ENCODE measurements at regions not wholly inside any gene's neighbourhood (a gene's known extent, or its start where the extent isn't known, plus 50 kb on each side); places are given as distances from the start of the nearest gene placed in this dataset.

DNA sequence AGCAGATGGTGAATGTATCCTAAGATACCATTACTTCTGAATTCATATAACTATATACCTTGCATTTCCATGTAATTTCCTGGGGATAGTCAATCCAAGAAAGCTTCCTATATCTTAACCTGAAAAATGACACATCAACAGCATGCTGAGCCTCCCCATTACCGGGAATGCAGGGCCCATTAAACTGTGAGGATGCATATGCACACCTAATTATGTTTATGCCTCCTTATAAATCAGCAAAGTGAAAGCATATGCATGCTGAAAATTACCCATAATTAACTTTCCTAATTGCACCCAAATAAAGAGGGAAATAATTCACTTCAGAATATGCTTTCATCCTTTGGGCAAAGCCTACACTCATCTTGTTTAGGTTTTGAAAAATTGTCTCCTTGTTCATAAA lies 663.0 kb downstream of the KCNA4 start:
- H3K27me3 ChIP-seq (ENCODE audit: insufficient read depth, poor library complexity, severe bottlenecking): no peaks in the 10 kb centered on the region
- H3K27ac ChIP-seq (replicated peaks): no peak overlapping the region
- H3K4me3 ChIP-seq (replicated peaks; ENCODE audit: insufficient read depth, low read length): no peak overlapping the region
- no peak for DNase-seq (ENCODE audit: low read depth in 1 of 2, low spot score in 1 of 2)
- TF ChIP-seq GABPA (IDR thresholded peaks at IDR 0.05; ENCODE audit: low read depth) (no peak), POLR2AphosphoS5 (IDR thresholded peaks at IDR 0.05; ENCODE audit: low read depth) (no peak), SPI1 (IDR thresholded peaks at IDR 0.05; ENCODE audit: borderline replicate concordance, low read depth) (no peak)
- TF ChIP-seq, protein P1, sequence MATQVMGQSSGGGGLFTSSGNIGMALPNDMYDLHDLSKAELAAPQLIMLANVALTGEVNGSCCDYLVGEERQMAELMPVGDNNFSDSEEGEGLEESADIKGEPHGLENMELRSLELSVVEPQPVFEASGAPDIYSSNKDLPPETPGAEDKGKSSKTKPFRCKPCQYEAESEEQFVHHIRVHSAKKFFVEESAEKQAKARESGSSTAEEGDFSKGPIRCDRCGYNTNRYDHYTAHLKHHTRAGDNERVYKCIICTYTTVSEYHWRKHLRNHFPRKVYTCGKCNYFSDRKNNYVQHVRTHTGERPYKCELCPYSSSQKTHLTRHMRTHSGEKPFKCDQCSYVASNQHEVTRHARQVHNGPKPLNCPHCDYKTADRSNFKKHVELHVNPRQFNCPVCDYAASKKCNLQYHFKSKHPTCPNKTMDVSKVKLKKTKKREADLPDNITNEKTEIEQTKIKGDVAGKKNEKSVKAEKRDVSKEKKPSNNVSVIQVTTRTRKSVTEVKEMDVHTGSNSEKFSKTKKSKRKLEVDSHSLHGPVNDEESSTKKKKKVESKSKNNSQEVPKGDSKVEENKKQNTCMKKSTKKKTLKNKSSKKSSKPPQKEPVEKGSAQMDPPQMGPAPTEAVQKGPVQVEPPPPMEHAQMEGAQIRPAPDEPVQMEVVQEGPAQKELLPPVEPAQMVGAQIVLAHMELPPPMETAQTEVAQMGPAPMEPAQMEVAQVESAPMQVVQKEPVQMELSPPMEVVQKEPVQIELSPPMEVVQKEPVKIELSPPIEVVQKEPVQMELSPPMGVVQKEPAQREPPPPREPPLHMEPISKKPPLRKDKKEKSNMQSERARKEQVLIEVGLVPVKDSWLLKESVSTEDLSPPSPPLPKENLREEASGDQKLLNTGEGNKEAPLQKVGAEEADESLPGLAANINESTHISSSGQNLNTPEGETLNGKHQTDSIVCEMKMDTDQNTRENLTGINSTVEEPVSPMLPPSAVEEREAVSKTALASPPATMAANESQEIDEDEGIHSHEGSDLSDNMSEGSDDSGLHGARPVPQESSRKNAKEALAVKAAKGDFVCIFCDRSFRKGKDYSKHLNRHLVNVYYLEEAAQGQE (IDR thresholded peaks at IDR 0.05; ENCODE audit: insufficient replicate concordance, low read depth): no peak
- TF ChIP-seq, protein P2, sequence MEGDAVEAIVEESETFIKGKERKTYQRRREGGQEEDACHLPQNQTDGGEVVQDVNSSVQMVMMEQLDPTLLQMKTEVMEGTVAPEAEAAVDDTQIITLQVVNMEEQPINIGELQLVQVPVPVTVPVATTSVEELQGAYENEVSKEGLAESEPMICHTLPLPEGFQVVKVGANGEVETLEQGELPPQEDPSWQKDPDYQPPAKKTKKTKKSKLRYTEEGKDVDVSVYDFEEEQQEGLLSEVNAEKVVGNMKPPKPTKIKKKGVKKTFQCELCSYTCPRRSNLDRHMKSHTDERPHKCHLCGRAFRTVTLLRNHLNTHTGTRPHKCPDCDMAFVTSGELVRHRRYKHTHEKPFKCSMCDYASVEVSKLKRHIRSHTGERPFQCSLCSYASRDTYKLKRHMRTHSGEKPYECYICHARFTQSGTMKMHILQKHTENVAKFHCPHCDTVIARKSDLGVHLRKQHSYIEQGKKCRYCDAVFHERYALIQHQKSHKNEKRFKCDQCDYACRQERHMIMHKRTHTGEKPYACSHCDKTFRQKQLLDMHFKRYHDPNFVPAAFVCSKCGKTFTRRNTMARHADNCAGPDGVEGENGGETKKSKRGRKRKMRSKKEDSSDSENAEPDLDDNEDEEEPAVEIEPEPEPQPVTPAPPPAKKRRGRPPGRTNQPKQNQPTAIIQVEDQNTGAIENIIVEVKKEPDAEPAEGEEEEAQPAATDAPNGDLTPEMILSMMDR (IDR thresholded peaks at IDR 0.05; ENCODE audit: insufficient read depth, low read length): no peak

DNA sequence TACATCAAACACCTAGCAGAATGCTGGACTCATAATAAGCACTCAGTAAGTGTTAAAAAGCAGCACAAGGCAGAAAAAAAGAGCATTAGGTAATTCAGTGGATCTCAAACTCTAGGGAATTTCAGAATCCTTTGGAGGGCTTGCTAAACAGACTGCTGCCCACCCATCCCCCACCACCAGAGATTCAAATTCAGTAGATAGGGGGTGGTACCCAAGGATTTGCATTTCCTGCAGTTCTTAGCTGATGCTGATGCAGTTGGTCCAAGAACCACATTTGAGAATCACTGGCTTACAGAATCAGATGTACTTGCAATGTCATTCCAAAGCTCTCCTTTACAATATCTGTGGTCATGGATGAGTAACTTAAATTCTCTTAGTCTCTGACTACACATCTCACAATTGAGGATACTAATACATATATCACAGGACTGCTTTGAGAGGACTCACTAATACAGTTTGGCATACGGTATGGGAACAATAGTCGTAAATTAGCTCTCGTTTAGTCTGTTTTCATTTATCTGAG lies 664.5 kb downstream of the KCNA4 start:
- Histone ChIP-seq H3K27ac (replicated peaks) (no peak overlapping the region), H3K4me3 (replicated peaks; ENCODE audit: insufficient read depth, low read length) (no peak overlapping the region), H3K27me3 (ENCODE audit: insufficient read depth, poor library complexity, severe bottlenecking) (no peaks in the 10 kb centered on the region)
- no peak for DNase-seq (ENCODE audit: low read depth in 1 of 2, low spot score in 1 of 2)
- TF ChIP-seq, protein P2 (IDR thresholded peaks at IDR 0.05; ENCODE audit: insufficient read depth, low read length): no peak
- TF ChIP-seq, protein P1 (IDR thresholded peaks at IDR 0.05; ENCODE audit: insufficient replicate concordance, low read depth): no peak
- no peak for TF ChIP-seq POLR2AphosphoS5 (IDR thresholded peaks at IDR 0.05; ENCODE audit: low read depth)
- no peak for TF ChIP-seq SPI1 (IDR thresholded peaks at IDR 0.05; ENCODE audit: borderline replicate concordance, low read depth)
- TF ChIP-seq GABPA (IDR thresholded peaks at IDR 0.05; ENCODE audit: low read depth): no peak

DNA sequence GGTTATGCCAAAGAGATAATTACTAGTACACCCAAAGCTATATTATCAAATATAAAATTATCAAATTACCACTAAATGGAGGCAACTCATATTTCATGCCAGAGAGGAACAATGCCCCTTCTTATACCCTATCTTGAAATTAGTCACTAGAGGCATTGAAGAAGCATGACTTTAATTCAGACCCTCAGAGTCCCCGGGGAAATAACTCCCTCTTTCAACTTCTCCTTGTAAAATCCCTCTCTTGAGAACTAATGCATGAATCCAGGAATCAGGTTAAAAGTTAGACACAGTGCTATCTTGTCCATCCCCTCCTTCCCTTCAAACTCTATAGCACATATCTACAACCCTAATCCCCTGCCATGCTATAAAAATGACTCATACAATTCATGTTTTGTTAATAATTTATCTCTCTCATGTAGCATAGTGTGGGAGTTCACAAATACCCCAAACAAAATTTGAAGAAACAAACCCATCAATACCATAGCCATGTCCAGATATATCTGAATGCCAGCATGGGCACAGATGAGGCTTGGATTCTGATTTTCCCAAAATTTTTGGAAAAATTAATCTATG lies 665.4 kb downstream of the KCNA4 start:
- no peak overlapping the region for H3K27ac ChIP-seq (replicated peaks)
- no peak overlapping the region for H3K4me3 ChIP-seq (replicated peaks; ENCODE audit: insufficient read depth, low read length)
- DNase-seq (ENCODE audit: low read depth in 1 of 2, low spot score in 1 of 2): no peak
- H3K27me3 ChIP-seq (ENCODE audit: insufficient read depth, poor library complexity, severe bottlenecking): no peaks in the 10 kb centered on the region
- TF ChIP-seq, protein P1 (IDR thresholded peaks at IDR 0.05; ENCODE audit: insufficient replicate concordance, low read depth): no peak
- no peak for TF ChIP-seq SPI1 (IDR thresholded peaks at IDR 0.05; ENCODE audit: borderline replicate concordance, low read depth)

Measured in HL-60 (cell line).